Endometrium (tissue), 2 donors: ENCODE measurements at regions not wholly inside any gene's neighbourhood (a gene's known extent, or its start where the extent isn't known, plus 50 kb on each side); places are given as distances from the start of the nearest gene placed in this dataset.

ENCODE experiments used
- FAIRE-seq: peaks from 2 replicates; lab custom pipeline; 2012; peaks lifted over from hg19 to GRCh38; lab: Jason Lieb, UNC
- donor health status: control.
- donor health status: control.

DNA sequence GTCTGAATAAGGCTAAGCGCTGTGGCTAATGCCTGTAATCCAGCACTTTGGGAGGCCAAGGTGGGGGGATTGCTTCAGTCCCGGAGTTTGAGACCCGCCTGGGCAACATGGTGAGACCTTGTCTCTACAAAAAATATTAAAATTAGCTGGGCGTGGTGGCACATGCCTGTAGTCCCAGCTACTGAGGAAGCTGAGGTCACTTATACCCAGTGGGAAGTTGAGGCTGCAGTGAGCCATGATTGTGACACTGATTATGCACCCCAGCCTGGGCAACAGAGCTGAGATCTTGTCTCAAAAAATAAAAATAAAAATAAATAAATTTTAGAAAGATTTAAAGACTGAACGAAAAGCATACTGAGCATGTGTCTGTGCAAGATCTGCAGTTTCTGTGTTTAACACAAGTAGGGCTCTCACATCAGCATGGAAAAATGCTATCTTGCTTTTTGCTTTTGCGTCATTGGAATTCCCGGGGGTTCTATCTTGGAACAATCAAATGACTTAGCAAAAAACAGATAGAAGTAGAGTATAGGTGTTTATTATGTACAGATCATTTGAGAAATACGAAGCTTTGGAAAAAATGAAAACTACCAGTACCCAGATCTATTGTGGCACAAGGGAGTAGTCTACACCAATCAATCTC, 161.9 kb downstream of the CAPZA3 start:
- FAIRE-seq = no peak

DNA sequence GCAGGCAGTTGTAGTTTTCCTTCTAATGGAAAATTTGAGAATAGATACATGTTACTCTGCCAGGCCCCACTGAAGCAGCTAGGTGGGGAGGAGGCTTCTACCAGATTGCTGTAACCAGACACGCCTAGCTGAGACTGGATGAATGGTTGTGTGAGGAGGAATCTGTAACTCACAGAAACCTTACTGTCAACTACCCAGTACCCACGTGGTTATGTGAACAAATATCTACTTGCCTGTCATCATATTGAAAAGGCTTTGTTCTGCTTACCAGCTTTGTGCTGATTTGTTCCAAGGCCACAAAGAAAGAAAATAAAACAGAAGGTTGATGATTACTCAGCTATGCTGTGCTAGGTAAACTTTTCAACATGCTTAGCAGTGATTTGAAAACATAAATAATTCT, 167.2 kb downstream of the CAPZA3 start:
- no peak for FAIRE-seq

DNA sequence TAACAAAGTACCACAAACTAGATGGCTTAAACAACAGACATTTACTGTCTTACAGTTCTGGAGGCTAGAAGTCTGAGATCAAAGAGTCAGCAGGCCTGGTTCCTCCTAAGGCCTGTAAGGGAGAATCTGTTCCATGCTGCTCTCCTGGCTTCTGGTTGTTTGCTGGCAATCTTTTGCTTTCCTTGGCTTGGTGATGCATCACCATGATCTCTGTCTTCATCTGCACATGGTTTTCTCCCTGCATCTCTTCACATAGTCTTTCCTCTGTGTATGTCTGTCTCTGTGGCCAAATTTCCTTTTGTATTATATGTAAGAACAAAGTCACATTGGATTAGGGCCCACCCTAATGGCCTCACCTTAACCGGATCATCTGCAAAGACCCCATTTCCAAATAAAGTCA, 168.5 kb downstream of the CAPZA3 start:
- no peak for FAIRE-seq

DNA sequence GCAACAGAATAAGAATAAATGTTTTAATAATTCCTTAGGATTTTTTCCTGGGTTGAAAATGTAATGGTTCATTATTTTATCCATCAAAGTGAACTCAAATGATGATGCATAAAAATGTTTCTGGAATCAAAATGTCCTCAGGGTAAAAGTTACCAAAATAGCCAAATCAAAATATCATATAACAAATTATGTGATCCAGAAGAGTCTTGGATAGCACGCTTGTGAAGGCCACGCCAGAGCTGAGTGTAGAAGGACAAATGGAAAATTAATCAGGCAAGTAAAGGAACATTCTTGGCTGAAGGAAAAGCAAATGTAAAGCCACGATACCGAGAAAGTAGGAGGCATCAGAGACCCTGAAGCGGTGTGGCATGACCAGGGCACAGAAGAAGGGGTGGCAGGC, 169.2 kb downstream of the CAPZA3 start:
- no peak for FAIRE-seq

DNA sequence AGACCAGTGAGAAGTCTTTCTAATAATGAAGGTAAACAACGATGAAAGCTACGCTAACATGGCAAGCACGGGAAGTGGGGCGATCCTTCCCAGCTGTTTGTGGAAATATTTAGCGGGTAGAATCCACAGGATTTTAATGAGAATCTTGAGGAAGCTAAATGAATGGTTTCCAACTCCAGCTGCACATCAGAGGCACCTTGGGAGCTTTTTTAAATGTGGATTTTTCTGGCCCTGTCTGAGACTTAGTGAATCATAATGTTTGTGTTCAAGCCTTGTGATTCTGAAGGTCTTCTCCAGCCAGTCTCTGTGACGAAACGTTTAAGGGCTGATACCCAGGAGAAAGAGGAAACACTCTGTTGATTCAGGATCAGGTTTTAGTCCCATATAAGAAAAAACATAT, 169.8 kb downstream of the CAPZA3 start:
- no peak for FAIRE-seq

DNA sequence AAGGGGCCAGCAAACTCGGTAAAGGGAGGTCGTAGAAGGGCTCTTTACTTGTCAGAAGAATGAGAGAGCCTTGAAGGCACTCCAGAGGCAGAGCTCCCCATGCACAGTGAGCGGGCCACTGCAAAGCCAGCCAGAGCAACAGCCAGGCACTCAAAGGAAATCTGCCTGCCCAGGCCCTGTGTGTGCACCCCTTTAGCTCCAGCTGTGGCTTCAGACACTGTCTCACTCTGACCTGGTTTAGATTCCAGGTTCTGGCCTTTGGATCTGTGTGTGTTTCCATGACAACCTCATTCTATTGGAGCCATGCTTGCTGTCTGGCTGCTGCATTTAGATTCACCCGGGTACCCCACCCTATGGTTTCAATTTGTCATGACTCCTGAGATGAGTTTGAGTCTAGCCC, 170.3 kb downstream of the CAPZA3 start:
- no peak for FAIRE-seq

DNA sequence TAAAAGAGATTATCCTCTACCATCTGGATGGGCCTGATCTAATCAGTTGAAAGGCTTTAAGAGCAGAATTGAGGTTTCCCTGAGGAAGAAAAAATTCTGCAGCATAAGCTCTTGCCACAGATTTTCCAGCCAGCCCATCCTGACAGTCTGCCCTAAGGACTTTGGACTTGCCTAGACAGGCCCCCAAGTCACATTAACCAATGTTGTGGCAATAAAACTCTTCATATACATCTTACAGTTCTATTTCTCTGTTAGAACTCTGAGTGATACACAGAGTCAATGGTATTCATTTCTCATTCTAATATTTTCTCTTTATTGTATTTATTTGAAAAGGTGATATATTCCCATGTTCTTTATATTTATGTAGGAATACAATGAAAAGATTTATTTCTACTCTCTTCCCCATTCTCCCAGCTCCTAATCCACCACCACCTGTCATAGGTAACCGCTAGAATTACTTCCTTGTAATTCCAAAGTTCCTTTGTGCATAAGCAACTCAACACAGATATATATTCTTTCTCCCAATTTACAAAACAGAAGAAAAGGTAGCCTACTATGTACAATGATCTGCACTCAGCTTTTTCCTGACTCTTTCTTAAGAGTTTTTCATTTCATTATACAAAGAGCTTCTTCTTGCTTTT, 182.1 kb downstream of the CAPZA3 start:
- FAIRE-seq = no peak

DNA sequence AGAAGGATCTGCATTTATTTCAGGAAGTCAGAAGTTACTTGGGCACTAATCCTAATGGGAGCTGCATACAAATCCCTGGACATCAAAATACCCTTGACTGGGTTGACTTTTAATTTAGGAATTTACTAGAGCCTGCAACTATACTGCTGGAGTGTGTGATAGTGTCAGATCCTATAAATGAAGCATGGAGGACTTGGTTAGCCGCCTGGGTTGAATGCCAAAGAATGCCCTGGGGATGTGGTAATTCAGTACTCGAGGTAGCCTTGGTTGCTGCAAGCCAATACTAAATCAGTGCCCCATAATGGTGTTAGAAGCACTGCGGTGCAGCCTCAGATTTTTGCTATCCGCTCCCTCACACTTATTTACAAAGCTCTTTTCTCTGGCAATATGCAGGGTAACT, 184.9 kb downstream of the CAPZA3 start:
- no peak for FAIRE-seq

DNA sequence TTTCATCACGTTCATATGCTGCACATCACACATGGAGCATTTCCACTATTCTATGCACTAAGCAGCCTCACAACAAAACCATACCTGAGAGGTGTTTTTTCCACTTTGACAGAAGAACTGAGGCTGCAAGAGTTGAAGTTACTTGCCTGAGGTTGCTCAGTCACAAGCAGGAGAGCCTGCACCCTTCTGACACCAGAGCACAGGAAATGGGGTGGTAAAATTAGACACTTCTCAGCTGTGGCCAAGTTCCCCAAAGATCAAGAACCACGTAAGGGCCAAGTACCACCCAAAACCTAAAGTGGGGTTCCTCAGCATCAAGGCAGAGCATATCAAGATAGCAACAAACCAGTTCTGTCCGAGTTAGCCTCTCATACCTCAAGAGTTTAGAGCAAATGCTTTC, 185.8 kb downstream of the CAPZA3 start:
- FAIRE-seq = no peak

DNA sequence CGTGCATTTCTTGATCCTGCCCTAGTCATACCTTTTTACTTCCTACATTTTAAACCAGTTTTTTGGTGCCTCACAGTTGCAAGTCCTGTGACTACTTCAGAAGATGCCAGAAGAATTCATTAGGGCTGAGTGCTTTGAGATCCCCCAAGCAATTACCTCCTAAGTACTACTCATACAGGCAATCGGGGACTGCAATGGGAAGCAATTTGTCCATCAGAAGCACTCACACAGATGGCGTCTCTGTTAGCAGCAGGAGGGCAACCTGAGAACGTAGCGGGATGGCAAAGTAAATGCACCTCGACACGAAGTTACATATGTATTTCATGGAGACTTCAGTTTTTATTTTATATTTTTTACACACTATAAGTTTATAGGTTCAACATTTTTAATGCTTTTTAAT, 188.3 kb downstream of the CAPZA3 start:
- no peak for FAIRE-seq

DNA sequence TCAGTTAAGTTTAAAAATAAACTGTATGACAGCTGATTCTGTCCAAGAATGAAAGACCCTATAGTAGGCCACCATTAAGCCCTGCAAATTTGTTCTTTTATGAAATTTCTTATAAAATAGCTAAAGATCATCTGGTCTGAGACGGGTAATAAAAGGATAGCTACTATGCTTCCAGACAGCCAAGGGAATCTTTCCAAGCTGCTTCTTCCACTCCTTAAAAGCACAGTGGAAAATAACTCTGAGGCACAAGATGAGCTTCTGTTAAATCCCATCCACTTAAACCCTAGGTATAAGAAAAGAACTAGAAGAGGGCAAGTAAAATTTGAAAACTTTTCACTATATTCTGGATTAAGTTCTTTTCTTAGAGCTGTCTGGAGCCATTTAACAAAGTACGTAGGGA, 194.3 kb downstream of the CAPZA3 start:
- FAIRE-seq = no peak

DNA sequence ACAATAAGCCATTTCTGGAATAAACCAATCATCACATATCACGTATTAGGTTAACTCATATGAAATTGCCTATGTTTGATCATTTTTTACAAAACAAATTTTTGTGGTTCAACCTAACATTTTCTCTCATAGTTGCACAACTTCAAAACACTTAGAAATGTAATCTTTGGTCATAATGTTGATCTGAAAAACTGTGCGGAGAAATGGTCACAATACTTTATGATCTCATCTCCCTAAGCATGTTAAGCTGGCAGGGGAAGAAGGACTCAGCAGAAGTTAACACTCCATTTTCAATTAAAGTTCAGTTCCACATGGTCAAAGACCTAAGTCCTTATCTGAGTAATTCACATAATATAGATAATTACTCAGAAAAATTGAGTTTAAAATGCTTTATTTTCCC, 194.8 kb downstream of the CAPZA3 start:
- FAIRE-seq = no peak

DNA sequence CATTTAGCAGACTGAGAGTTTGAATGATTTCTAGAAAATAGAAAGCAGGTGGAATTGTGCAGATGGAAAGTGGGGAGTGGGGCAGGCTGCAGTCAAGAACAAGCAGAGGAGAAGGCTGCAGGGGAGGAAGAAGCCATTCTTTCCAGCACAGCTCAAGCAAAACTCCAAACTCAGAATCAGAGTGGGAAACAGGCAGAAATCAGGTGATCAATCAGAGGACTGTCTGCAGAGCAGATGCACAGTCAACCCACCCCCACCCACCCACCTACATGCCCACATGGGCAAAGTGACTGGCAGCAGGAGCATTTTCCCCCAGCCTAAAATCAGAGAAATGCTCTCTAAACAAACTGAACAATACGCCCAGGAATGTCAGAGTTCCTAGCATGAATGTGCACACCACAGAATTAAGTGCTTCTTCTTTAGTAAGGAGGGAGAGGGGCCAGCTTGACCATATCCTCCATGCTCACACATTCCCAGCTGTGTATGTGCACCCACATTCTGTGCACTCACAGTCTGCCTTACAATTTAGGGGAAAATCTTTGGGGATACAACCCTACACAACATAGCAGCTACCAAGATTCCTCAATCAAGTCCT, 194.1 kb upstream of the PLEKHA5 start:
- FAIRE-seq = no peak

DNA sequence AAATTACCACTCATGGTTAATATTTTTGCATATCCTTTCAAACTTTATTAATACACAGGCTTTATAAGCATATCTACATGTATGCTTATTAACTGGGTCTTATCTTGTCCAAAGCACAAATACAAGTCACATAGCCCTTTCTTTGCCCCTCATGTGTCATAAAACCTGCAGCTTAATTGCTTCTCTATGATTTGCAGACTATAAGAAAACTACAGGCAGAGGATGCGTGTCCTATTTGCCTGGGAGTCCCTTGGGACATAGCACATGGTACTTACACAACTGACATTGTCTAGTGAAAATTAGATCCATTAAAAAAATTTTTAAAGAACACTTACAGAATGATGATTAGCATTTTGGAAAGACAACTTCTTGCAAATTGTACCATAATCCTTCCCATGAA, 190.5 kb upstream of the PLEKHA5 start:
- no peak for FAIRE-seq

DNA sequence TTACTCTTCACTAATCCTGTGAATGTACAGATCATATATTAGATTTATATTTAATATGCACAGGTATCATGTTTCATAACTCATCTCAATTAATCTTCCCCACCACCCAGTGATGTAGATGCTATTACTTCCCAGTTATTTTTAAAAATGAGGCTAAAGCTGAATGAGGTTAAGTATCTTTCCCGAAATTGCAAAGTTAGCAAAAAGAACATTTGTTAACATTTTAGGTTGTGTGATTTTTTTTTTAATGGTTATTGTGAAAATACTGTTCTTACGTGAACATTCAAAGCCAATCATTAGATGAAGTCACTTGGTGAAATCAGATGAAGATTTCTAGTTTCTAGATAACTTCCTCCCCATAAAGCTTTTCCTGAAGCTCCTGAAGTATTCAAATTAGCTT, 186.9 kb upstream of the PLEKHA5 start:
- FAIRE-seq = no peak

DNA sequence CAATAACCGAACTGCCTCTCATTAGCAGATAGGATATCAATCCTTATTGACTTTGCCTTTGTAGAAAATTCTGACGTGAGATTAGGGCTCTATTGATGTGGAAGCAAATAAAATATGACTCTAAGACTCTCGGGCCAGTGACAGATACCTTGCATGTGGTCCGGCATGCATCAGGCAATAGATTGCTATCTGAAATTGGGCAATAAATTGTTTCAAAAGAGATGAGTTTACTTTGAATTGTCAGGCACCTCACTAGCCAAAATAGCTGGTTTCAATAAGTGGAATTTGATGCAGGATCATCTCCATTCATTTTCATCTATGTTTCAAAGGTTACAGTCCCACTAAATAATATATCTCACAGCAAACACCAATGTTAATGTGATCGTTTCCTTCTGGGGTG, 186.3 kb upstream of the PLEKHA5 start:
- no peak for FAIRE-seq

DNA sequence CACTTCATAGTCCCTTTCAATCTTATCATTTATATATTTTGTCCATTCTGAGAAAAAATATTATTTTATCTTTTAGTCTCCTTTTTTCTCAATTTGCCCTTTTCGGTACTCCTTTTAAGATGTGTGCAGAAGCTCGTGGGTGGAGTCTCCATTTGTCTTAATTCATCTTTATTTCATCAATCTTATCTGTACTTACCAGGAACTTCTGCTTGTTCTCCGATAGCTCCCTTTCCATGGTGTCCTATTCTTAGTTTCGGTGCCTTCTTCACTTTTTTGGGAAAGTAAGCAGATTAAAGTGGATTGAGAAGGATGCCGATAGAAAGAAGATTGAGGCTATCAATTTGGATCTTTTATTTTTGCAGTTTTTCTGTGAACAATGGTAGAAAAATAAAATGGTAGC, 183.4 kb upstream of the PLEKHA5 start:
- no peak for FAIRE-seq

DNA sequence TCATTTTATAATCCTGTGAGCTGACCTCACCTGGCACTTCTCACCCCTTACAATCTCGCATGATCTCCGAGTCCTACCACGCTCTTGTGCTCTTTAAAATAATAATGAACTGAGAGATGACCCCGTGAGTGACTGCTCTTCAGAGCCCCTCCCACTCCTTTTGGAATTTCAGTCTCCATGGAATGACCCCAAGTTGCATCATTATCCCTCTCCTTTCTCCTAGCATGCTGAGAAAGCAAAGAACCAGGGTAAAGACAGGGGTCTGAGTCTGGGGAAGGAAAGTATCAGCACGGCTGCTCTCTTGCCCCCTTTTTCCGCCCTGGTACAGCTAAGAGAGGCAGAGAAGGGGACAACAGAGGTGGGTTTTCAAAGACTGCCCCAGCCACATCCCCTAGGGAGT, 178.3 kb upstream of the PLEKHA5 start:
- FAIRE-seq = no peak

DNA sequence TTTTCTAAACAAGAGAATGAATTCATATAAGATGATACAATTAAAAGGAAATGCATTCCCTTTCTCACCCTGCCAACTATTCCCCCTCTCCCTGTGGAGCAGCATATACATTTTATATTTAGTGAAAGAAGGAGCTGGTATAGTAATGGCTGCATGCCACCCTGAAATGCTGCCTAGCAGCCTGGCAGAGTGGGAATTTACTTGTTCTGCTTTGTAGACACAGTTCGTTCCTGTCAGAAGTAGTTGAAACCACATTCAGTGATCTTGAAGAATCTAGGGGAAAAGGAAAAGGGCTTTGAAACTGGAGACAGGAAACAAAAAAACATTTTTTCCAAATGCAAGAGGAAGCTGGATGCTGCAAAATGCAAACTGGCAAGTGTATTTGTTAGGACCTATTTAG, 176.0 kb upstream of the PLEKHA5 start:
- no peak for FAIRE-seq

DNA sequence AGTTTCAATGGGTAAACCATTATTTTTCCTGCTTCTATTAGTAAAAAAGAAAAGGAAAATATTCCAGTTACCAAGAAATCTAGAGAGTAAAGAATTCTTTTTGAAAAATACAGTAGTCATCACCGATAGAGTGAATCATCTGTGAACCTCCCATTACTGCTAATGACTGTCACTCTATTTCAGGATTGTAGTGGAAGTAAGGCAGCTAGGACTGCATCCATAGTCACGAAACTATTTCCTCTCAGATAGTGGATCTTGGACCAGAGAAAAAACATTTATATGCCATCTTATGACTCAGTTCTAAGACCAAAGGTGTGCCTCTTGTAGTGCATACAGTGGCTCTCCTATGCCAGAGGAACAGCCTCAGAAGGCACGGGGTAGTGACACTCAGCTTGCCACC, 173.9 kb upstream of the PLEKHA5 start:
- no peak for FAIRE-seq

DNA sequence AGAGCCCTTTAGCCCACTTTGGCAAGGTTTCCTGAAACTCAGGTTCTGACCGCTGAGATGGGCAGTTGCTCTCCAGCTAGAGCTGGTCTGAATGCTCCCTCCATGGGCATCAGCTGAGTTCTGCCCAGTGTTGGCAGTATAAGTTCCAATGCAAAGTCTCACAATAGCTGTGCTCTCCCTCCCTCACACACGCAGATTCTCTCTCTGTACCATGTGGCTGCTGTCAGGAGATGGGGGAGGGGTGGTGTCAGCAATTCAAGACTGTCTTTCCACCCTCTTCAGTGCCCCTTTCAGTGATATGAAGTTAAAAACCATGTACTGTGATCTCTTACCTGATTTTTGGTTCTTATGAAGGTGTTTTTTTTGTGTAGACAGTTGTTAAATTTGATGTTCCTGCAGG, 164.3 kb upstream of the PLEKHA5 start:
- no peak for FAIRE-seq

DNA sequence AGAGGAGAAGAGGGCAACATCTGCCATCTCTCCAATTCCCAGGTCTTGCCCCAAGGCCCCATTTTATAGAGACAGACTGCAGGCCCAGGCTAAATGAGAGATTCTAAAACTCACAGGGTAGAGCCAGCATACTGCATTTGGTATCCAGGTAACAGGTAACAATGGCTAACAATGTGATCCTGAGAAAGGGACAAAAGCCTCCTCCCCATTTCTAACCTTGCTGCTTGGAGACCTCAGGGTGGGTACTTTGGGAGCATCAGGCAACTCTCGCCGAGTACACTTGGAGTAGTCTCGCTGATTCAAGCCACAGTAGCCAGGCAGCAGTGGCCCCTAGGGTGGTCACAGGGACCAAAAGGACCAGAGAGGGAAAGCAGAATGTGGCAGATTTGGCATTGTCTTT, 162.6 kb upstream of the PLEKHA5 start:
- FAIRE-seq = no peak

DNA sequence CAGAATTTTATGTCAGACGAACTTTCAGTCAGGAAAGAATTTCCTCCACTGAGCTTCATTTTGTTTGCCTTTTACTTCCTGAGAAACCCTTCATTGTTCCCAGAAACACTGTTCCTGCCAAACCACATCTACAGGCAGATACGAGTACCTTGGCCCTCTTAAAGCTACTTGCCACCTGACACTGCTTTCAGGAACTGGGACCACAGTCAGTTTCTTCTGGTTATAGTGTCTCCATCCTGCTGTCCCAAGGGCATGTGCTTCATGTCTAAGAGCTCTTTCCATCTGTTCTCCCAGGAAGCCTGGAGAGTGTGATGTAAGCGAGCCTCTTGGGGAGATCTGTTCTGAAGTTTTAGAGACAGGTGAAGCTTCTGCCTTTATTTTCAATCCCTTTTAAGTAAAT, 161.7 kb upstream of the PLEKHA5 start:
- FAIRE-seq = no peak

DNA sequence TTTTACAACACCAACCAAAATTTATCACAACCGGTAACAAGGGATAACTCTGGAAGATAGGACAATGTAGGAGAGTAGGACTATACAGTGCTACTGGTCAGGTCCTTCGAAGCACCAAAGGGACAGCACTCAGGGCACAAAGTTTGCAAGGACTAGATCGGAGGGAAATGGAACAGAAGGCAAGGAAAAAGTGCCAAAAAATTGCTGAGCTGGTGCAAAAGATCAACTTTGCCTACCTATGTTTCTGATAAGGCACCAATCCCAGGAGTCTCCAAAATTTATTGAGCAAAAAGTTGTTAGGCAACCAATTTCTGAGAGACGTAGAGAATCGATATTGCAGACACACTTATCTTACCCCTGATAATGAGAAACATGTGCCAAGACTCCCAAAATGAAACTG, 160.0 kb upstream of the PLEKHA5 start:
- no peak for FAIRE-seq
